Heart right ventricle (tissue), 16 donors: ENCODE measurements at regions not wholly inside any gene's neighbourhood (a gene's known extent, or its start where the extent isn't known, plus 50 kb on each side); places are given as distances from the start of the nearest gene placed in this dataset.

Source experiments
- ATAC-seq, 8 donors: fragments of 200-7000 bp; cut with Tn5 transposase; one replicate each; pipeline ENCODE4 v1.9.1; 2020; ENCODE audit warnings: mild to moderate bottlenecking in 8 of 8, moderate library complexity in 8 of 8, moderate number of reproducible peaks in 1 of 8
- DNase-seq, 2 donors: peaks; one replicate each; pipeline ENCODE4 v3.0.0-alpha.2; 2020
- H3K27ac ChIP-seq, 10 donors: fragments of 200-600 bp; sonication (generic) in 2 of 10; one replicate each; pipeline versions ENCODE4 v1.5.0 to v1.8.0; 2020 to 2022; ENCODE audit warnings: mild to moderate bottlenecking in 3 of 10
- H3K27me3 ChIP-seq, 7 donors: fragments of 200-600 bp; one replicate each; pipeline ENCODE4 v1.8.0; 2021 to 2022; ENCODE audit warnings: mild to moderate bottlenecking in 2 of 7
- H3K36me3 ChIP-seq, 9 donors: fragments of 200-600 bp; sonication (generic) in 1 of 9; one replicate each; pipeline versions ENCODE4 v1.5.0 to v1.8.0; 2020 to 2022; ENCODE audit warnings: mild to moderate bottlenecking in 2 of 9
- H3K4me1 ChIP-seq, 9 donors: fragments of 200-600 bp; sonication (generic) in 1 of 9; one replicate each; pipeline versions ENCODE4 v1.5.0 to v1.8.0; 2020 to 2022; ENCODE audit warnings: mild to moderate bottlenecking in 4 of 9
- H3K4me3 ChIP-seq, 10 donors: fragments of 200-600 bp; sonication (generic) in 2 of 10; one replicate each; pipeline versions ENCODE4 v1.5.0 to v1.8.0; 2020 to 2022; ENCODE audit warnings: mild to moderate bottlenecking in 7 of 10, moderate library complexity in 2 of 10
- H3K9me3 ChIP-seq, 11 donors: fragments of 200-600 bp in 10 of 11; sonication (generic) in 2 of 11; one replicate each; pipeline versions ENCODE4 v1.5.0 to v1.8.0; 2013 to 2022; ENCODE audit warnings: mild to moderate bottlenecking in 2 of 11, control low read depth in 1 of 11, moderate library complexity in 1 of 11
- WGBS, 2 donors: extraction: QIAGEN DNeasy Blood & Tissue Kit; methylation state at CpG; one replicate each; pipeline ENCODE4 v1.1.7; 2013; ENCODE audit warnings: inconsistent platforms in 1 of 2; 5-methylcytosine and 5-hydroxymethylcytosine counted together
- intact Hi-C, 10 donors: fragments of 100-400 bp; cut with DNase I; formaldehyde crosslinking; loops; one replicate each; pipeline versions ENCODE4 v1.11.1 to v1.14.2; 2022
- TF ChIP-seq, protein P1 (sequence below), 9 donors: fragments of 200-600 bp; sonication (generic) in 2 of 9; IDR thresholded peaks; one replicate each; pipeline versions ENCODE4 v1.5.0 to v1.8.0; 2021 to 2022; ENCODE audit warnings: antibody characterized with exemption in 9 of 9, mild to moderate bottlenecking in 5 of 9, moderate library complexity in 1 of 9
- donor health status: Arrhythmogenic right ventricular cardiomyopathy.
- donor health status: ischemic (EF 13 %, LVEDD 7.1; RV severe dilation, severe dysfunction).
- donor health status: healthy with polysubstance abuse.
- donor health status: DM: no; HTN: yes; CAD: no.
- donor health status: DM: no; HTN: no; CAD: no.
- donor health status: ischemic (EF 25% LVEDD 6.9; RV normal size, moderate dysfunction).
- donor health status: ischemic (EF 25% LVEDD 5.7; RV mildly dilated, moderate dysfunction).
- donor health status: healthy.
- donor health status: DM: yes; HTN: yes; CAD: no.
- donor health status: Ischemic cardiomyopathy.
- donor health status: ischemic (EF 35%, LVEDD 5.7; RV mildly dilated, moderate dysfunction).
- donor health status: nonischemic (EF 11% LVEDD 7.7; RV severe dilation, severe dysfunction).
- donor health status: DM: yes; HTN: yes; CAD: no.
- donor health status: PGD.
- donor health status: ischemic (EF 29% LVEDD 5.4; RV normal size, mild dysfunction).
- donor health status: nonischemic (EF 23%, LVEDD 6.1; RV moderate dilation, normal function).

- ATAC-seq (no peak), DNase-seq (no peak)
- TF ChIP-seq, protein P1, sequence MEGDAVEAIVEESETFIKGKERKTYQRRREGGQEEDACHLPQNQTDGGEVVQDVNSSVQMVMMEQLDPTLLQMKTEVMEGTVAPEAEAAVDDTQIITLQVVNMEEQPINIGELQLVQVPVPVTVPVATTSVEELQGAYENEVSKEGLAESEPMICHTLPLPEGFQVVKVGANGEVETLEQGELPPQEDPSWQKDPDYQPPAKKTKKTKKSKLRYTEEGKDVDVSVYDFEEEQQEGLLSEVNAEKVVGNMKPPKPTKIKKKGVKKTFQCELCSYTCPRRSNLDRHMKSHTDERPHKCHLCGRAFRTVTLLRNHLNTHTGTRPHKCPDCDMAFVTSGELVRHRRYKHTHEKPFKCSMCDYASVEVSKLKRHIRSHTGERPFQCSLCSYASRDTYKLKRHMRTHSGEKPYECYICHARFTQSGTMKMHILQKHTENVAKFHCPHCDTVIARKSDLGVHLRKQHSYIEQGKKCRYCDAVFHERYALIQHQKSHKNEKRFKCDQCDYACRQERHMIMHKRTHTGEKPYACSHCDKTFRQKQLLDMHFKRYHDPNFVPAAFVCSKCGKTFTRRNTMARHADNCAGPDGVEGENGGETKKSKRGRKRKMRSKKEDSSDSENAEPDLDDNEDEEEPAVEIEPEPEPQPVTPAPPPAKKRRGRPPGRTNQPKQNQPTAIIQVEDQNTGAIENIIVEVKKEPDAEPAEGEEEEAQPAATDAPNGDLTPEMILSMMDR (IDR thresholded peaks at IDR 0.05): no peak
- peaks cover 0 to 38% (median 7%) of the 10 kb centered on the region in 7 donors for H3K27me3 ChIP-seq
- H3K4me1 ChIP-seq: no peaks in the 10 kb centered on the region
- 81 to 82% methylated on average over 4 of the region's 4 CpGs for WGBS, 2 donors
- no peaks in the 10 kb centered on the region for H3K9me3 ChIP-seq
- intact Hi-C loops: no loop called here
- no peak overlapping the region for H3K27ac ChIP-seq
- no peaks in the 10 kb centered on the region for H3K36me3 ChIP-seq
- H3K4me3 ChIP-seq: no peak overlapping the region
These were observed 172.9 kb upstream of the TBC1D5 start for GRCh38 chr3:17915341-17915740.

DNA sequence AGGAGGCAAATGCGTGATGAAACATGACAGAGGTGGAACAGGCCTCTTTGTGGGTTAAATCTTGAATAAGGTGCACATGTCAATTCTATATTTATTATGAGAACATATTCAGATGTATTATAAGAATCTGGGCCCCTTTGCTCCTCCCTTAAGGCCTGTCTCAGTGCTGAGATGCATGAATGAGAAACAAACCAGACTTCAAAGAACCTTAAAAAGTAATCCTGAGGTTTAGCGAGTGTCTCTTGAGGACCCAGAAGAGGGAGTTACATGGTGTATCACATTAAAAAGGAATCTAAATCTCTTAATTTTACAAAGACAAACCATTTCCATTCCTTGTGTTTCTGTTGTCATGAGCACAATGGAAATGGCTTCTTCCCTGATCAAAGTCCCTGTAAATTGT is 170.9 kb upstream of the TBC1D5 start:
- intact Hi-C loops: no loop called here
- Histone ChIP-seq H3K9me3 (no peaks in the 10 kb centered on the region), H3K36me3 (no peaks in the 10 kb centered on the region), H3K27me3 (peaks cover 0 to 28% (median 7%) of the 10 kb centered on the region in 7 donors), H3K4me1 (no peaks in the 10 kb centered on the region), H3K4me3 (no peak overlapping the region), H3K27ac (no peak overlapping the region)
- WGBS, 2 donors: 84 to 96% methylated on average over 2 of the region's 2 CpGs
- ATAC-seq (no peak), DNase-seq (no peak)
- TF ChIP-seq, protein P1 (IDR thresholded peaks at IDR 0.05): no peak

- Histone ChIP-seq H3K4me3 (no peak overlapping the region), H3K9me3 (no peaks in the 10 kb centered on the region), H3K36me3 (no peaks in the 10 kb centered on the region), H3K27me3 (peaks cover 0 to 20% (median 7%) of the 10 kb centered on the region in 7 donors), H3K4me1 (no peaks in the 10 kb centered on the region), H3K27ac (no peak overlapping the region)
- ATAC-seq (no peak), DNase-seq (no peak)
- WGBS, 2 donors: 40 to 50% methylated on average over 8 of the region's 8 CpGs
- intact Hi-C loops: no loop called here
- TF ChIP-seq, protein P1 (IDR thresholded peaks at IDR 0.05): no peak
These were observed 169.7 kb upstream of the TBC1D5 start for GRCh38 chr3:17911986-17912760.

DNA sequence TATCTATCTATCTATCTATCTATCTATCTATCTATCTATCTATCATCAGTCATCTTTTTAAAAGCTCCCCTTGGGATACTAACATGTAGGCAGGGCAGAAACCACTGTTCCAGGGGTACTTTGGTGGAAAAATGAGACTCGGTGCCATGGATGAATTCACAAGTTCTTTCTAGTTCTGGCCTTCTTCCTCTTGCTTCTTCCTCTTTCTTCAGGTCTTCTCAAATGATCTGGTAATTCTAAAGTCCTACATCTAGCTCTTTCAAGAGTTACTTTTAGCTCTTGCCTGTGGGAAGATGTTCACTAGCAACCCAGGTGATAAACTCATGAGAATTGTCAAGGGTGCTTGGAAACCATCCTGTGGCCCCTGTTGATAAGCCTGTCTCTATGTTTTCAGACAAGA is 168.5 kb upstream of the TBC1D5 start:
- Histone ChIP-seq H3K4me3 (no peak overlapping the region), H3K27me3 (peaks cover 0 to 20% (median 7%) of the 10 kb centered on the region in 7 donors), H3K9me3 (no peaks in the 10 kb centered on the region), H3K27ac (no peak overlapping the region), H3K4me1 (no peaks in the 10 kb centered on the region), H3K36me3 (no peaks in the 10 kb centered on the region)
- 92 to 94% methylated on average over 1 of the region's 1 CpG for whole genome bisulfite sequencing, 2 donors
- TF ChIP-seq, protein P1 (IDR thresholded peaks at IDR 0.05): no peak
- ATAC-seq (no peak), DNase-seq (no peak)
- intact Hi-C loops: no loop called here
